GM12878 (cell line): ENCODE measurements at regions not wholly inside any gene's neighbourhood (a gene's known extent, or its start where the extent isn't known, plus 50 kb on each side); places are given as distances from the start of the nearest gene placed in this dataset.

Source experiments
- ATAC-seq: fragments of 200-7000 bp; cut with Tn5 transposase; 3 replicates; pipeline ENCODE4 v1.9.1; 2020; ENCODE audit warnings: mild to moderate bottlenecking, moderate library complexity
- BruUV-seq: library from RNA; stranded (reverse); fragments of 400-500 nt; replicated peaks from 2 replicates; lab custom pipeline; 2021; lab: Mats Ljungman, UMichigan
- CTCF ChIA-PET: fragments of 300-600 bp; sonication (Branson Sonifier 250); formaldehyde crosslinking; extraction: SDS; loops from one replicate; lab custom pipeline; 2021; ENCODE audit warnings: inconsistent platforms; lab: Yijun Ruan, JAX
- POLR2A ChIA-PET: fragments of 350-600 bp; formaldehyde crosslinking; extraction: SDS; loops from one replicate; lab custom pipeline; 2021; ENCODE audit warnings: inconsistent platforms; lab: Charles Lee
- RAD21 ChIA-PET: fragments of 300-600 bp; sonication (Branson Sonifier 250); formaldehyde crosslinking; loops from one replicate; lab custom pipeline; 2023; ENCODE audit warnings: antibody characterized with exemption; ENCODE audit not compliant: unreplicated experiment; lab: Charles Lee
- SMC1A ChIA-PET: fragments of 300-600 bp; sonication (Branson Sonifier 250); formaldehyde crosslinking; loops from one replicate; lab custom pipeline; 2023; ENCODE audit not compliant: unreplicated experiment, uncharacterized antibody; lab: Charles Lee
- DNase-seq: peaks from one replicate; pipeline ENCODE4 v3.0.0-alpha.2; 2011; ENCODE audit warnings: low read depth, low spot score
- FAIRE-seq: peaks from 3 replicates; lab custom pipeline; 2011; peaks lifted over from hg19 to GRCh38; lab: Jason Lieb, UNC
- H2AFZ ChIP-seq: 2 replicates; pipeline ENCODE4 v1.6.0; 2011; ENCODE audit warnings: low read depth, low read length, control low read depth; ENCODE audit not compliant: control insufficient read depth
- H3K27ac ChIP-seq: 2 replicates; pipeline ENCODE4 v1.5.1; 2011; ENCODE audit warnings: control low read depth; ENCODE audit not compliant: control insufficient read depth, insufficient read depth
- H3K27me3 ChIP-seq, 2 experiments: replicated peaks in 1 of 2; 2 replicates each; pipeline versions ENCODE4 v1.6.0 to v1.6.1; 2011; ENCODE audit warnings: low read length in 1 of 2; ENCODE audit not compliant: control insufficient read depth in 2 of 2, insufficient read depth in 2 of 2
- H3K36me3 ChIP-seq, 2 experiments: 2 replicates each; pipeline ENCODE4 v1.5.1; 2011; ENCODE audit warnings: low read length in 1 of 2; ENCODE audit not compliant: control insufficient read depth in 2 of 2, insufficient read depth in 2 of 2
- H3K4me1 ChIP-seq: 2 replicates; pipeline ENCODE4 v1.6.1; 2011; ENCODE audit warnings: mild to moderate bottlenecking, low read length, moderate library complexity, mixed read lengths; ENCODE audit not compliant: control insufficient read depth, insufficient read depth
- H3K4me2 ChIP-seq: 2 replicates; pipeline ENCODE4 v1.6.0; 2011; ENCODE audit warnings: control low read depth; ENCODE audit not compliant: control insufficient read depth, insufficient read depth
- H3K4me3 ChIP-seq: fragments of 200-600 bp; sonication (generic); 2 replicates; pipeline ENCODE4 v1.5.1; 2016
- H3K79me2 ChIP-seq: 2 replicates; pipeline ENCODE4 v1.6.0; 2011; ENCODE audit warnings: low read length; ENCODE audit not compliant: control insufficient read depth, insufficient read depth
- H3K9ac ChIP-seq: 2 replicates; pipeline ENCODE4 v1.8.0; 2011; ENCODE audit warnings: low read length, control low read depth, mixed read lengths; ENCODE audit not compliant: control insufficient read depth, insufficient read depth
- H3K9me3 ChIP-seq: replicated peaks from 3 replicates; pipeline ENCODE4 v1.5.1; 2011; ENCODE audit warnings: mild to moderate bottlenecking, low read length; ENCODE audit not compliant: control insufficient read depth, insufficient read depth
- H4K20me1 ChIP-seq: 2 replicates; pipeline ENCODE4 v1.6.0; 2011; ENCODE audit not compliant: control insufficient read depth, insufficient read depth
- CBX5 ChIP-seq: sonication (generic); IDR thresholded peaks from 2 replicates; pipeline ENCODE4 v1.6.1; 2016; ENCODE audit warnings: low read depth, moderate library complexity, mild to moderate bottlenecking, inconsistent platforms
- CHD2 ChIP-seq: IDR thresholded peaks from 2 replicates; pipeline ENCODE4 v1.6.1; 2011; ENCODE audit warnings: low read depth, low read length, improper control_type of control experiment, borderline replicate concordance
- FOXM1 ChIP-seq: IDR thresholded peaks from 2 replicates; pipeline ENCODE4 v1.6.1; 2012; ENCODE audit warnings: low read depth, mild to moderate bottlenecking, inconsistent platforms, low read length, moderate library complexity
- NR2C1 ChIP-seq: fragments of 450-650 bp; IDR thresholded peaks from 2 replicates; pipeline ENCODE4 v1.6.1; 2017; ENCODE audit warnings: antibody characterized with exemption, mild to moderate bottlenecking, moderate library complexity
- NRF1 ChIP-seq: conservative IDR thresholded peaks from 2 replicates; pipeline ENCODE4 v1.6.1; 2011; ENCODE audit warnings: mild to moderate bottlenecking, low read depth, low read length, improper control_type of control experiment
- RUNX3 ChIP-seq: IDR thresholded peaks from 2 replicates; pipeline ENCODE4 v1.6.1; 2012; ENCODE audit warnings: low read length, inconsistent platforms
- SIX5 ChIP-seq: IDR thresholded peaks from 2 replicates; pipeline ENCODE4 v1.6.1; 2011; ENCODE audit warnings: mild to moderate bottlenecking, low read depth, low read length, moderate library complexity; ENCODE audit not compliant: severe bottlenecking
- STAT1 ChIP-seq: fragments of 450-650 bp; conservative IDR thresholded peaks from 2 replicates; pipeline ENCODE4 v1.6.1; 2014; ENCODE audit warnings: antibody characterized with exemption, mild to moderate bottlenecking
- SUZ12 ChIP-seq: fragments of 200-600 bp; sonication (generic); IDR thresholded peaks from one replicate; pipeline ENCODE4 v1.6.1; 2018; ENCODE audit warnings: antibody characterized with exemption, mild to moderate bottlenecking; ENCODE audit not compliant: unreplicated experiment
- YBX1 ChIP-seq: fragments of 450-650 bp; IDR thresholded peaks from 2 replicates; pipeline ENCODE4 v1.6.1; 2016; ENCODE audit warnings: antibody characterized with exemption
- ZNF274 ChIP-seq: IDR thresholded peaks from one replicate; pipeline ENCODE4 v1.8.0; 2011; ENCODE audit not compliant: insufficient read length, insufficient read depth
- WGBS: methylation state at CpG from one replicate; pipeline ENCODE4 v1.1.6; 2016; ENCODE audit warnings: low lambda C conversion rate; ENCODE audit not compliant: insufficient replicate concordance, insufficient coverage; ENCODE audit errors: missing lambda C conversion rate; 5-methylcytosine and 5-hydroxymethylcytosine counted together
- in situ Hi-C: fragments of 300-500 bp; cut with MboI; formaldehyde crosslinking; loops from 9 replicates; pipeline ENCODE4 v1.14.3; 2018; ENCODE audit warnings: mixed read lengths
- intact Hi-C: fragments of 100-400 bp; cut with micrococcal nuclease; formaldehyde crosslinking; loops from one replicate; pipeline ENCODE4 v1.14.2; 2022; ENCODE audit not compliant: unreplicated experiment
- TF ChIP-seq, protein P1 (sequence below): fragments of 450-650 bp; formaldehyde crosslinking; IDR thresholded peaks from 2 replicates; pipeline ENCODE4 v1.5.0; 2022; ENCODE audit warnings: mild to moderate bottlenecking, missing genetic modification characterization
- TF ChIP-seq, protein P2 (sequence below): fragments of 150-350 bp; IDR thresholded peaks from 2 replicates; pipeline ENCODE4 v1.6.1; 2014; ENCODE audit warnings: mild to moderate bottlenecking, low read depth, low read length
- TF ChIP-seq, protein P3 (sequence below): fragments of 450-650 bp; IDR thresholded peaks from 2 replicates; pipeline ENCODE4 v1.6.1; 2018; ENCODE audit warnings: mild to moderate bottlenecking, low read depth, moderate library complexity; ENCODE audit not compliant: partially characterized antibody
- TF ChIP-seq, protein P4 (sequence below): fragments of 450-650 bp; formaldehyde crosslinking; IDR thresholded peaks from 2 replicates; pipeline ENCODE4 v1.4.0; 2020; ENCODE audit warnings: mild to moderate bottlenecking, moderate library complexity

DNA sequence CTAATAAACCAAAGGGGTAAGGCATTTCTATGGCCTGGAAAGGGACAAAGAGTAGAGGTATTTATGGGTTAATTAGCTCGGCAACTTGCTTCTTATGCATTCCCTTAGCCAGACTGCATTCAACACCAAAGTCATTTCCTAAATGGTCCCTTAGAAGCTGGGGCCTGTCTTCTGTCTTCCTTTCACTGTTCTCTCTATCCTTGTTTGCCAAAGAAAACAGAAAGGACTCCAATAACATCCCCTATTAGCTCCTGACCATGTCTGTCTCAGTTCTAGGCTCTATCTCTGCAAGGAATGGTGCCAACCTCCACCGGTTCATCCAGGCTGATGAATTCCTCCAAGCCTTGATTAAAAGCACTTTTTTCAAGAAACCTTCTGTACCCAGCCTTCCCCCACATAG, 123.5 kb downstream of the KCTD12 start:
- Histone ChIP-seq H3K9me3 (no peaks in the 10 kb centered on the region), H4K20me1 (no peaks in the 10 kb centered on the region), H2AFZ (no peak overlapping the region), H3K4me2 (no peak overlapping the region), H3K36me3 (no peaks in the 10 kb centered on the region), H3K4me1 (no peaks in the 10 kb centered on the region), H3K27me3 (no peaks in the 10 kb centered on the region), H3K4me3 (no peak overlapping the region), H3K27ac (no peak overlapping the region), H3K9ac (no peak overlapping the region), H3K79me2 (no peaks in the 10 kb centered on the region)
- RAD21 ChIA-PET: no interaction called here
- in situ Hi-C loops: no loop called here
- SMC1A ChIA-PET: no interaction called here
- intact Hi-C loops: no loop called here
- POLR2A ChIA-PET: no interaction called here
- DNase-seq (no peak), ATAC-seq (no peak), FAIRE-seq (no peak)
- no TSS peak for BruUV-seq
- 71% methylated on average over 2 of the region's 2 CpGs for WGBS
- CTCF ChIA-PET: no interaction called here
- TF ChIP-seq, protein P1, sequence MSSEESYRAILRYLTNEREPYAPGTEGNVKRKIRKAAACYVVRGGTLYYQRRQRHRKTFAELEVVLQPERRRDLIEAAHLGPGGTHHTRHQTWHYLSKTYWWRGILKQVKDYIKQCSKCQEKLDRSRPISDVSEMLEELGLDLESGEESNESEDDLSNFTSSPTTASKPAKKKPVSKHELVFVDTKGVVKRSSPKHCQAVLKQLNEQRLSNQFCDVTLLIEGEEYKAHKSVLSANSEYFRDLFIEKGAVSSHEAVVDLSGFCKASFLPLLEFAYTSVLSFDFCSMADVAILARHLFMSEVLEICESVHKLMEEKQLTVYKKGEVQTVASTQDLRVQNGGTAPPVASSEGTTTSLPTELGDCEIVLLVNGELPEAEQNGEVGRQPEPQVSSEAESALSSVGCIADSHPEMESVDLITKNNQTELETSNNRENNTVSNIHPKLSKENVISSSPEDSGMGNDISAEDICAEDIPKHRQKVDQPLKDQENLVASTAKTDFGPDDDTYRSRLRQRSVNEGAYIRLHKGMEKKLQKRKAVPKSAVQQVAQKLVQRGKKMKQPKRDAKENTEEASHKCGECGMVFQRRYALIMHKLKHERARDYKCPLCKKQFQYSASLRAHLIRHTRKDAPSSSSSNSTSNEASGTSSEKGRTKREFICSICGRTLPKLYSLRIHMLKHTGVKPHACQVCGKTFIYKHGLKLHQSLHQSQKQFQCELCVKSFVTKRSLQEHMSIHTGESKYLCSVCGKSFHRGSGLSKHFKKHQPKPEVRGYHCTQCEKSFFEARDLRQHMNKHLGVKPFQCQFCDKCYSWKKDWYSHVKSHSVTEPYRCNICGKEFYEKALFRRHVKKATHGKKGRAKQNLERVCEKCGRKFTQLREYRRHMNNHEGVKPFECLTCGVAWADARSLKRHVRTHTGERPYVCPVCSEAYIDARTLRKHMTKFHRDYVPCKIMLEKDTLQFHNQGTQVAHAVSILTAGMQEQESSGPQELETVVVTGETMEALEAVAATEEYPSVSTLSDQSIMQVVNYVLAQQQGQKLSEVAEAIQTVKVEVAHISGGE (CRISPR knock-in tag): no peak
- no peak for TF ChIP-seq STAT1
- TF ChIP-seq, protein P2, sequence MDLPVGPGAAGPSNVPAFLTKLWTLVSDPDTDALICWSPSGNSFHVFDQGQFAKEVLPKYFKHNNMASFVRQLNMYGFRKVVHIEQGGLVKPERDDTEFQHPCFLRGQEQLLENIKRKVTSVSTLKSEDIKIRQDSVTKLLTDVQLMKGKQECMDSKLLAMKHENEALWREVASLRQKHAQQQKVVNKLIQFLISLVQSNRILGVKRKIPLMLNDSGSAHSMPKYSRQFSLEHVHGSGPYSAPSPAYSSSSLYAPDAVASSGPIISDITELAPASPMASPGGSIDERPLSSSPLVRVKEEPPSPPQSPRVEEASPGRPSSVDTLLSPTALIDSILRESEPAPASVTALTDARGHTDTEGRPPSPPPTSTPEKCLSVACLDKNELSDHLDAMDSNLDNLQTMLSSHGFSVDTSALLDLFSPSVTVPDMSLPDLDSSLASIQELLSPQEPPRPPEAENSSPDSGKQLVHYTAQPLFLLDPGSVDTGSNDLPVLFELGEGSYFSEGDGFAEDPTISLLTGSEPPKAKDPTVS: no peak
- no peak for TF ChIP-seq CHD2
- TF ChIP-seq NRF1: no peak
- TF ChIP-seq SIX5: no peak
- TF ChIP-seq CBX5: no peak
- TF ChIP-seq, protein P3, sequence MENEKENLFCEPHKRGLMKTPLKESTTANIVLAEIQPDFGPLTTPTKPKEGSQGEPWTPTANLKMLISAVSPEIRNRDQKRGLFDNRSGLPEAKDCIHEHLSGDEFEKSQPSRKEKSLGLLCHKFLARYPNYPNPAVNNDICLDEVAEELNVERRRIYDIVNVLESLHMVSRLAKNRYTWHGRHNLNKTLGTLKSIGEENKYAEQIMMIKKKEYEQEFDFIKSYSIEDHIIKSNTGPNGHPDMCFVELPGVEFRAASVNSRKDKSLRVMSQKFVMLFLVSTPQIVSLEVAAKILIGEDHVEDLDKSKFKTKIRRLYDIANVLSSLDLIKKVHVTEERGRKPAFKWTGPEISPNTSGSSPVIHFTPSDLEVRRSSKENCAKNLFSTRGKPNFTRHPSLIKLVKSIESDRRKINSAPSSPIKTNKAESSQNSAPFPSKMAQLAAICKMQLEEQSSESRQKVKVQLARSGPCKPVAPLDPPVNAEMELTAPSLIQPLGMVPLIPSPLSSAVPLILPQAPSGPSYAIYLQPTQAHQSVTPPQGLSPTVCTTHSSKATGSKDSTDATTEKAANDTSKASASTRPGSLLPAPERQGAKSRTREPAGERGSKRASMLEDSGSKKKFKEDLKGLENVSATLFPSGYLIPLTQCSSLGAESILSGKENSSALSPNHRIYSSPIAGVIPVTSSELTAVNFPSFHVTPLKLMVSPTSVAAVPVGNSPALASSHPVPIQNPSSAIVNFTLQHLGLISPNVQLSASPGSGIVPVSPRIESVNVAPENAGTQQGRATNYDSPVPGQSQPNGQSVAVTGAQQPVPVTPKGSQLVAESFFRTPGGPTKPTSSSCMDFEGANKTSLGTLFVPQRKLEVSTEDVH: no peak
- no peak for TF ChIP-seq SUZ12
- no peak for TF ChIP-seq FOXM1
- TF ChIP-seq RUNX3: no peak
- TF ChIP-seq YBX1: no peak
- TF ChIP-seq NR2C1: no peak
- TF ChIP-seq, protein P4, sequence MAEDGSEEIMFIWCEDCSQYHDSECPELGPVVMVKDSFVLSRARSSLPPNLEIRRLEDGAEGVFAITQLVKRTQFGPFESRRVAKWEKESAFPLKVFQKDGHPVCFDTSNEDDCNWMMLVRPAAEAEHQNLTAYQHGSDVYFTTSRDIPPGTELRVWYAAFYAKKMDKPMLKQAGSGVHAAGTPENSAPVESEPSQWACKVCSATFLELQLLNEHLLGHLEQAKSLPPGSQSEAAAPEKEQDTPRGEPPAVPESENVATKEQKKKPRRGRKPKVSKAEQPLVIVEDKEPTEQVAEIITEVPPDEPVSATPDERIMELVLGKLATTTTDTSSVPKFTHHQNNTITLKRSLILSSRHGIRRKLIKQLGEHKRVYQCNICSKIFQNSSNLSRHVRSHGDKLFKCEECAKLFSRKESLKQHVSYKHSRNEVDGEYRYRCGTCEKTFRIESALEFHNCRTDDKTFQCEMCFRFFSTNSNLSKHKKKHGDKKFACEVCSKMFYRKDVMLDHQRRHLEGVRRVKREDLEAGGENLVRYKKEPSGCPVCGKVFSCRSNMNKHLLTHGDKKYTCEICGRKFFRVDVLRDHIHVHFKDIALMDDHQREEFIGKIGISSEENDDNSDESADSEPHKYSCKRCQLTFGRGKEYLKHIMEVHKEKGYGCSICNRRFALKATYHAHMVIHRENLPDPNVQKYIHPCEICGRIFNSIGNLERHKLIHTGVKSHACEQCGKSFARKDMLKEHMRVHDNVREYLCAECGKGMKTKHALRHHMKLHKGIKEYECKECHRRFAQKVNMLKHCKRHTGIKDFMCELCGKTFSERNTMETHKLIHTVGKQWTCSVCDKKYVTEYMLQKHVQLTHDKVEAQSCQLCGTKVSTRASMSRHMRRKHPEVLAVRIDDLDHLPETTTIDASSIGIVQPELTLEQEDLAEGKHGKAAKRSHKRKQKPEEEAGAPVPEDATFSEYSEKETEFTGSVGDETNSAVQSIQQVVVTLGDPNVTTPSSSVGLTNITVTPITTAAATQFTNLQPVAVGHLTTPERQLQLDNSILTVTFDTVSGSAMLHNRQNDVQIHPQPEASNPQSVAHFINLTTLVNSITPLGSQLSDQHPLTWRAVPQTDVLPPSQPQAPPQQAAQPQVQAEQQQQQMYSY (CRISPR knock-in tag): no peak
- TF ChIP-seq ZNF274: no peak
